GM19035 (cell line): ENCODE measurements at regions not wholly inside any gene's neighbourhood (a gene's known extent, or its start where the extent isn't known, plus 50 kb on each side); places are given as distances from the start of the nearest gene placed in this dataset.

ENCODE experiments used
- ATAC-seq: cut with Tn5 transposase; IDR thresholded peaks from one replicate; pipeline ENCODE4 v1.9.1; 2021; ENCODE audit not compliant: unreplicated experiment

DNA sequence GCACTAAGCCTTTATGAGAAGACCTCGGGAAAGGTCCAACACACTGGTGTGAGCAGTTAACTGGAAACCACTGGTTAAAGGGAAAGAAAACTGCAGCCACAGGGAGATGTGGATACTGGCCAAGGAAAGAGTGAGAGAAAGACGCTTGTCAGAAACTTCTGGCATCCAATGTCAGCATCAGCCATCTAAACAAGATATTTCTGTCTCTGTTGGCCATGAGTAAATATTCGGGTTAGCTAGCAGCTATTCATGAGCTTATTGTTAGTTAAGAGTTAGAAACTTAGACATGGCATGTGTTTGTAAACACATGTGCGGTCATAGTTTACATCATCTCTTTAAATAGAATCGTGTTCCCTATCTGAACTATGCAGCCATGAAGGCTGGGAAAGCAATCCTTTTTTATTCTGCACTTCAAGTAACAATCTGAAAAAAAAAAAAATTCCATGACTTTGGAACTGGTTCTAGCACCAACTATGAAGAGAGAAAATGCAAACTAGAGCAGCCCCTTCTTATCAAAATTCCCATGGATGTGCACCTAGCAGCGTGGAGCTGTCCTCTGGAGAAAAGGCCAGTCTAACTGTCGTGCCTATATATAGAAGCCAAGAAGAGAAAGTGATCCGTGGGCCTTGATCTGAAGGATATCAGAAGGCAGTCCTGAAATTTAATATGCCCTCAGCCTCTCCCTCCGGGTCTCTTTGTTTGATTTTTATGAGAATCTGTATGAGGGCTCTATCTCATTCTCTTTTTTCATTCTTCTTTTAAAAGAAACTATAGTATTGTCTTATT lies 84.0 kb upstream of the RFX8 start:
- ATAC-seq = no peak

DNA sequence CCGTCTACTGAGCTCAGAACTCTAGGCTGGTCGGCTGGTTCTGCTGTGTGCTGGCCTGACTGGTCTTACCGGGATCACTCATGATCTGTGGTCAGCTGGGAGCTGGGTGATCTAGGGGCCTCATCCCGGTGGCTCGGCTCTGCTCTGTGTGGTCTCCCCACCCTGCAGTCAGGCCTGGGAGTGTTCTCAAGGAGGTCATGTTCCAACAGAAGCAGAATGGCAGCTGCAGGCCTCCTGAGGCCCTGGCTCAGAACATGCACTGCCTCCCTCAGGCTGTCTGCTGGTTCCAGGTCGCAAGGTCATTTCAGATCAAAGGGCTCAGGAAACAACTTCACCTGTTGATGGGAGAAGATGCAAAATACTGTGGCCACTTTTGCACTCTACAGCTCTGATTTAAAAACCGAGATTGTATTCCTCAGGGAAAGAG lies 81.1 kb upstream of the RFX8 start:
- ATAC-seq = no peak

DNA sequence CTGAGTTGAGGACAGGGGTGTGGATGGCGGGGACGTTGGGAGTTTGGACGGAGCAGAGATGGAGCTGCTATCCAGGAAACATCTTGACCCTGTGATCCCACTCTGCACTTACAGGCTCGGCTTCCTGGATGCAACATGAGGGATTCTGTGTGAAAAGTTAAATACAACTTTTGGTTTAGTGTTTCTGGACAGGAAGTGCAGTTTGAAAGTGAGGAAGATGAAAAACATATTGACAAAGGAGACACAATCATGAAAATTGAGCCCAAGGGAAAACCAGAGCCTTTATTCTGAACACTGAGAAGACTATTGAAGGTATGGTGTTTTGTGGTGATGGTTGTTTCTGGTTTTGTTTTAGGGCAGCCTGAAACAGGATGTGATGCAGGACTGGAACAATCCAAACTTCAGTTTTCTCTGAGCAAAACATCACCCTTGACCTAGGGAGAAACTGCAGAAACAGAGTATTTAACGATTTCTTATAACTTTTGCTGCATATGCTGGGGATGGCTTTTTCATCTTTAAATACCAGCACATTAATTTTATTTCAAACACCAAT lies 76.5 kb upstream of the RFX8 start:
- ATAC-seq = no peak

DNA sequence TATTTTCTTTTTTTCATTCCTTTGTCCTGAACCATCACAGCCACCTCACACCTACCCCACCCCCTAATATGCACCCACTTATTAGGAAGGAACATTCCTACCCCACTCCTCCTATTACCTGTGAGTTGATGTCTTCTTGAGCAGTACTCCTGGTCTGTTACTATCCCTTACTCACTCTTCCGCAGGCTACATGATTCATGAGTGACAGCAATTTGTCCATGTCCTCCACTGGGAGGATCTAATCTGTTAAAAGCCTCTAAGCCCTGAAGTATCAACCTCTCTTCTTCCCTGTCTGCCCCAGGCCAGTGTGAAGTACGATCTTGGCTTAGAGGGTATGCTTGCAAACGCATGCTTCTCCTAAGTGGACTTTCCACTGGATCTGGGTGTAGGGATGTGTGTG lies 75.6 kb upstream of the RFX8 start:
- no peak for ATAC-seq

DNA sequence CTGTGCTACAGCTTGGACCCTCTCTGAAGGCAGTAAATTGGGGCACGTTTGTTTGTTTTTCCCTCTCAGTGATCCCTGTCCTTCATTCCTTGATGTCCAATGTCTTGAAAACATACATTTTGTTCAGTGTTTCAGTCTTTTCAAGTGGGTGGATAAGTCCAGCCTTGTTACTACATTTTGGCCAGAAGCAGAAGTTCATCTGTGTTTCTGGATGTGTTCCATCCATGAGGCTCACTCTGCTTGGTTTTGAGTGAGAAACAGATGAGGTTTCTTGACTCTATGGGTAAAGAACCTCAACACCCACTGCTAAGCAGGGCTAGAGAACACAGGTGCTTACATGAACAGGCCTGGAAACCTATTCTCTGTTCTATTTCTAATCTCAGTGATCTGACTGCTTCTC lies 74.5 kb upstream of the RFX8 start:
- ATAC-seq = no peak

DNA sequence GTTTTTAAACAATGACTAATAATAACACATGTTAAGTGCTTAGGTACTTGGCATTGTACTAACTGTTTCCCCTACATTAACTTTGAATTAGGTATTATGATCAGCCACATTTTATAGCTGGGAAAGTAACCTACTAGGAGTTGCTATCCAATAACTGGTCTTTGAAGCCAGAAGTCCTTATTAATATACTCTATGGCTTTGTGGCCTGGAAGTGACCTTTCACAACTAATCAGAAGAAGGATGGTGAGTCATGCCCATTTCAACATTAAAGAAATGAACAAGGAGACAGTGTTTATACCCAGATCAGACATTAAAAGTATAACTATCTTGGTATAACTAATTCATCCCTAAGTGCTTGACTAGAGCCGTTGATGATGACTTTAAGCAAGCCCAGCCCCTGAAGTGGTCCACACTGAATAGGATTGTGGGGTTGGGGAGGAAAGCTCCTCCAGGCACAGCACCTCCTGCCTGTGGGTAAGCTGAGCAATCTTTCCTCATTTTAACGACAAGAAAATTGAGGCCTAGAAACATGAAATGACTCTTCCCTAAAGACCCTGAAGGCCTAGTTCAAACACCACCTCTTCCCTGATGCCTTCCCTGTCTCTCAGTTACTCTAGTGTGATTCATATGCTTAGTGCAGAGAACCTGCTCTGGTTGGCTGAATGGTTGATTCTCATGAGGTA lies 71.6 kb upstream of the RFX8 start:
- no peak for ATAC-seq

DNA sequence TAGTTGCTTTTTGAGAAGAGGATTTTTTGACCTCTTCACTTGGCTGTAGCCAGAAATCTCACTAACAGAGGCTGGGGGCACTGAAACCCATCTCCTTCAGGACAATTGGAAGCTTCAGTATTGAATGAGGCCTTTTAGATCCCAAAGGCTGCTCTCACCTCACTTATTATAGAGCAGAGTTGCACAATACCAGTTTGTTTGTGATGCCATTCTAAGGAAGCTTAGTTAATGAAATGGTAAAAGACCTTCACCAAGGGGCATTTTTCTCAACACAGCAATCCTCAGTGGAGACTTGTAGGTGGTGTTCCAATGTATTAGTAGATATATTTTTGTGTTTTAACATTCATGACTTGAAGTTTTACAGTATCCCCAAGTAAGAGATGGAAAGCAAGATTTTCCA lies 71.0 kb upstream of the RFX8 start:
- ATAC-seq = no peak

DNA sequence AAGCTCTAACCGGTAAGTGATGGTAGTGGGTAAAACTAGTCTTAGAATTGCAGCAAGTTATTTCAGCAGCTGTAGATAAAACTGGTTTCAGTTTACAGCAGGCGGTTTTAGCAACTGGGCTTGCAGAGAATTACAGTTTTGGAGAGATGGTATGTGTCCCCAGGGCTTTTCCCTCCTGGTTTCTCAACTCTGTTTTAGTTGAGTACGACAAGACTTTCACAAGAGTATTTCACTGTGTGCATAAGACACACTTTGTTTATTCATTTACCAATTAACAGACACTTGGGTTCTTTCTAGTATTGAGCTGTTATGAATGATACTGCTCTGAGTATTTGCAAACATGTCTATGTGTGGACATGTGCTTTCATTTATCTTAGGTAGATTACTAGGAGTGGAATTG lies 65.6 kb upstream of the RFX8 start:
- no peak for ATAC-seq

DNA sequence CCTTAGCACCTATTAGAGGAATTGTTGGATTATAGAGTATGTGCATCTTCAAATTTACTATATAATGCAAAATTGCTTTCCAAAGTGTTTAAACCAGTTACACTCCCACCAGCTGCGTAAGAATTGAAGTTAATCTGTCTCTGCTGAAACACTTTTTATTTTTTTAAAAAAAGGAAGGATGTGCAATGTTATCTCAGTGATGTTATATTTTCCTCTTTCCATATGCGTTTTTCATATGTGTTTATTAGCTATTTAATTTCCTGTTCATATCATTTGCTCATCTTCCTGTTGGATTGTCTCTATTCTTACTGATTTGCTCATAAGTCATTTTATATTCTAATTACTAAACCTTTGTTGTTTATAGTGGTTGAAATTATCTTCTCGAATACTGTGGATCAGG lies 63.2 kb upstream of the RFX8 start:
- ATAC-seq = no peak

DNA sequence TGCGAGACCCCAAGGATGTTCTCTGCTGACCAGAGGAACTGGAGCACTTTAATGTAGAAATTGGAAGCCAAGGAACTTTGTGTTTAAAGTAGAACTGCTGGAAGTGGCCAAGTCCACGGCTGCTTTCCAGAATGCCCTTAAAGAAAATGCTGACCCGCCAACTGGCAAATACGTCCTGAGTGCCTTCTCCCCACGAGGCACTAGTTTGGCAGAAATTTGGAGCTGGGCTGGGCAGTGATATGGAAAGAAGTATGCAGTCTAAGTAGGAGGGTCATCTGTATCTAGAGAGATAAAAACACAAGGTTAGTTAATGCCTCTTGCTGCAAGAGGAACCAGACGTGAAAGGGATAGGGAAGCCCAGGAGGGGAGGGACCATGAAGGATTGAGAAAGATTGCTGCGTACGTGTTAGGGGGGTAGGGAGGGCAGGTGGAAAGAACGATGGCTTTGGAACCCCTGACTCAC lies 59.3 kb upstream of the RFX8 start:
- no peak for ATAC-seq

DNA sequence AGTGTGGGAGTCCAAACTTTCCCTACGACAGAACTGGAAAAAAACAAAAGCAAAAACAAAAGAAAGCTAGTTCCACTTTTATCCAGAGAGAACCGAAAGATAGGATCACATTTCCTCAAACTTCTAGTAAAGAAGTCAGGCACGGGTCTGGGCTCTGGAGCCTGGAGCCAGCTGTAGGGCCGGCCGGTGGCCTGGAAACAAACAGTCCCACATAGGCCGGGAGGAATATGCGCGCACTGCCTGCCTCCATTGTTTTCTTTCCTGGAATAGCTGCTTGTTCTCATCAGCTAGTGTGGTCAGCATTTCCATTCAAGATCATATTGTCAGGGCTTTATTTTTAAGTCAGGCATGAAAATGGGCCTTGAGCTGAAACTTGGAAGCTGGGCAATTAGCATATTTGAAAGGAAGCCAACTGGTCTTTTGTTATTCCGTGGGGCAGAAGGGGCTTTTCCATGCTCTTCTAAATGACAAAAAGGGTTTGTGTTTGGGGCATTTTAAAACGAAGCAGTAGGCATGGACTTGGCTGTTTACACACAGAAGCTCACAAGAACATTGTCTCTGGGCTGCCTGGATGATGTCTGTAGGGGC lies 58.7 kb upstream of the RFX8 start:
- ATAC-seq = no peak

DNA sequence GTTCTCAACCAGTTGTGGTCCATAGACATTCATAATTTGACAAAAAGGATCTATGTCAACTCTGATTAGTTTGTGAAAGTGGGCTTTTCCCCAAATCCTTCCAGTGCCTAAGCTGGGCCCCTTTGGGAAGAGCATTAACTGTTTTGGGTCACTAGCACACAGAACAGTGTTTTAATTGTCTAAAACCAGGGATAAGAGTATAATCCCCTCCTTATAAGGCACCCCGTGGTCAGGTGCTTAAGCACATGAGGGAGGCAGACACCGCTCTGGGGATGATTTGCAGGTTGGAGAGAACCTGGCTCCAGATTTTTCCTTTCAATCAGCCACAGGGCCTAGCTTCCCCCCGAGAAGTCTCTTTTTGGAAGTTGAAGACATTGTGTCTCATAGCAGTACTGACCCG lies 53.6 kb upstream of the RFX8 start:
- ATAC-seq = no peak

DNA sequence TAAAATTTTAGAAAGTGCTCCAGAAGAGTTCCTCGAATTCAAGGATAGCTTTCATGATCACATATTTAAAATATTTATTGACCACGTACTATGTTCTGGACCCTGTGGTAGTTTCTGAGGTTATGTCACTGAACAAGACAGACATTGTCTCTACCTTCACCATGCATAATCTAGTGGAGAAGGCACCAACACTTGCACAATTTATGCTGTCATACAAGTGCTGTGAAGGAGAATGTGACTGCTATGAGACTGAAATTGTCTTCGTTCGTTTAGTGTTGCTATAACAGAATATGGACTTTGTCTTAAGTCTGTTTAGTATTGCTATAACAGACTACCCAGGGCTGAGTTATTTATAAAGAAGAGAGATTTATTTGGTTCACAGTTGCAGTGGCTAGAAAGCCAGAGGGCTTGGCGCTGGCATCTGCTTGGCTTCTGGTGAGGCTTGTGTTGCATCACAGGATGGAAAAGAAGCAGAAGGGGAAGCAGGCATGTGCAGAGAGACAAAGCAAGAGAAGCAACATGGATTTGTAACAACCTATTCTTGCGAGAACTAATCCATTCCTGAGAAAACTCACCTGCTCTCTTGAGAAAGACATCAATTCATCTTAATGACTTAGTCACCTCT lies 50.0 kb upstream of the RFX8 start:
- ATAC-seq = no peak
